DMS53 treated with DMSO at 0.1 percent for 48 hours (cell line): ENCODE measurements at regions not wholly inside any gene's neighbourhood (a gene's known extent, or its start where the extent isn't known, plus 50 kb on each side); places are given as distances from the start of the nearest gene placed in this dataset.

Experiments
- DNase-seq: peaks from one replicate; lab custom pipeline; 2025; ENCODE audit not compliant: unreplicated experiment; lab: John Stamatoyannopoulos, UW

DNA sequence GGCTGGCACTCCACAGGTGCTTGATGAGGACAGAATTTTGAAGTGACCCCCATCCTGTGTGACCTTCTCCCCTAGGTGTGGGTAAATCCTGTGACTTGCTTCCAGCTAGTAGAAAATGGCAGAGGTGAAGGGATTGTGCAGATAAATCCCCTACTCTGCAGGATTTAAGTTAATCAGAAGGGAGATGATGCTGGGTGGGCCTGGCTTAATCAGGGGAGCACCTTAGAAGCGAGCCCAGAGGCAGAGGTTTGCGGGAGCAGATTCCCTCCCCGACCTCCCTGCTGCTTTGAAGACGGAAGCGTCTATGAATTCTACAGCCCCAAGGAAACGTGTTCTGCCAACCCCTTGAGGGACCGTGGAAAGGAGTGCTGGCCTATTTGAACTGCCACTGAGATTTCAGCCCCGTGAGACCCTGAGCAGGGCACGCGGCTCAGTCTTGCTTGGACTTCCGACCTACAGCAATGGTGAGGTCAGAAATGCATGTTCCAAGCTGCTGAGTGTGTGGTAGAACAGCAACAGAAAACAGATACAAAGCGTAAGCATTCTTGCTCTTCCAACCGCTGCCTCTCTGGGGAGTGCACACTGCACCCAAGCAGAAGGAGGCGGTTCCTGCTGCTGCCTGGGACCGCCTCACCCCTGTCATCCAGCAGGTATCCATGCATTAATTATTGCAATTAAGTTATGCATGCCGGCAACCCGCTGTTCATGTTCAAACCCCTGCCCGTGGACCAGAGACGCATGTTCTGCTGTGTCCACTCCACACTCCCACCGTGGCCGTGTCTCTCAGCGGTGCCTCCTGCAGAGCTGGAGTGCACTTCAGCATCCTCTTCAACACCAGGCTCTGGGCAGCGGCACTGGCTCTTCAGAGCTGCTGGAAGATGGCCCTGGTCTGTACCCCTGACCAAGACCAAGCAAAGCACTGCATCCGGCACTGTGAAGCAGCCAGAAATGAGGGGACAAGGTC is 54.6 kb upstream of the RXRA start:
- no peak for DNase-seq

DNA sequence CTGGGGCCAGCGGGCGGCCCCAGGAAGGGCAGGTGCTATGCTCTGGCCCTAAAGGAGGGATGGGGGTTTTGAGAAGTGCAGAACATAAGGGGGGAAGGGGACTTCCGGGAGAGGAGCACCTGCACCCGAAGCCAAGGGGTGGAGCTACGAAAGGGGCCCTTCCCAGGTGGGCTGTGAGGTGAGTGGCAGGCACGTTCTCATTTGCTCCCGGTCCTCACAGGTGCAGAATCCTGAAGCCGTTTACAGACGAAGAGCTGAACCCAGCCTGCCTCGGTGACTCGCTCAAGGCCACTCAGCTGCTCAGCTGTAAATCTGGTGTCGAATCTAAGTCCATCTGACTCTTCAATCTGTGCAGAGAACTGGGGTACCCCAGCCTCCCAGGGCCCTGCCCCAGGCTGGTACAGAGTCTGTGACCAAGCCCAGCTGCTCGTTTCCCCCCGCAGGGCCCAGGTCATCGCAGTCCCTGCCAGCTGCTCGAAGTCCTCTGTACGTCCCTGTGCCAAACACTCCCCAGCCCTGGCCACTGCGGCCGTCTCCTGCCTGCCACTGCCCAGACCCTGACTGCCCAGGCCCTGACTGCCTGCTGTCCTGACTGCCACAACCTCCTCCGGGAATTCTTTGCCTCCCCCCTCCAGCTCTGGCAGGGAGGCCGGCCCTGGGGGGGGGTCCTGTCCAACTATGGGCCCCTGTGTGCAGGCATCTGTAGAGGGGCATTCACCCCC is 53.8 kb upstream of the RXRA start:
- DNase-seq: no peak

- DNase-seq: no peak
Measured at GRCh38 chr9:134273647-134274046, 52.6 kb upstream of the RXRA start.

- DNase-seq: no peak
Measured at GRCh38 chr9:134275375-134275774, 50.9 kb upstream of the RXRA start.

DNA sequence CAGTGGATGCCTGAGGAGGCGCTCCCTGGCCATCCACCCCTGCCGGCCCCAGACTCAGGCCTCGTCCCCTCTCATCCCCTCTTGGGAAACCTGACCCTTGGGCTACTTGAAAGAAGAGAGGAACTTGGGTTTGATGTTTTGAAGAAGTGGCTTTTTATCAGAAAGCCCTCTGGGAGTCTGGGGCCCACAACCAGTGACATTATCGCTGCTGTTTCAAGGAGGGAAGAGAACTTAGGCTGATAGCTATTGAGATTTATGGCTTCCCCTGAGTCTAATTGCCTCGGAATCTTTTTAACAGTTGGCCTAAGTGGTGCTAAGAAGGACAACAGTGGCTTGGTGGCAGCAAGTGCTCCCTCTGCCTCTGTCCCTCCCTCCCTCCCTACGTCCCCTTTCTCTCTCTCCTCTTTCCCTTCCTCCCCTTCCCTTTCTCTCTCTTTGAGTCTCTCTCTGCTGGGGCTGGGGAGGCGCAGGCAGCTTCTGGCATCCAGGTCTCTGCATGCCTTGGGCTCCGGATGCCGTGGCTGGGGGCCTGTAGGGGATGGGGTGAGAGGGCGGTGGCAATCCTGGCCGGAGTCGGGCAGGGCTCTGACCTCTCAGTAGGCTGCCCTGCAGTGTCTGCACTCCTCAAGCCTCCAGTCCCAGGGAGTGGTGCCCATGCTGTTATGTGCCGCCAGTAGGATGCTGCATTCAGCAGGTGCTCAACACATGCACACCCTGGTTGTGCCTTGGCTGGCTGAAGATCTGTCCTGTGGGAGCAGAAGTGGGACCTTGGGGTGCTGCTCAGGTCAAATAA is 49.6 kb upstream of the RXRA start:
- DNase-seq: no peak
